SK-N-SH (cell line): ENCODE measurements at regions not wholly inside any gene's neighbourhood (a gene's known extent, or its start where the extent isn't known, plus 50 kb on each side); places are given as distances from the start of the nearest gene placed in this dataset.

ENCODE experiments used
- EZH2phosphoT487 ChIP-seq: fragments of 200-600 bp; sonication (generic); IDR thresholded peaks from 2 replicates; pipeline ENCODE4 v1.6.1; 2017; ENCODE audit warnings: low read depth, mixed run types, mild to moderate bottlenecking, antibody characterized with exemption, moderate library complexity, borderline replicate concordance
- JUND ChIP-seq: IDR thresholded peaks from 2 replicates; pipeline ENCODE4 v1.4.0; 2012
- NFIC ChIP-seq: IDR thresholded peaks from 2 replicates; pipeline ENCODE4 v1.4.0; 2012; ENCODE audit warnings: borderline replicate concordance
- RFX5 ChIP-seq: IDR thresholded peaks from 2 replicates; pipeline ENCODE4 v1.6.1; 2012; ENCODE audit warnings: mild to moderate bottlenecking, improper control_type of control experiment, low read length
- TEAD4 ChIP-seq: IDR thresholded peaks from 2 replicates; pipeline ENCODE4 v1.4.0; 2012; ENCODE audit warnings: mild to moderate bottlenecking, borderline replicate concordance; ENCODE audit not compliant: insufficient read depth
- TF ChIP-seq, protein P1 (sequence below): fragments of 200-600 bp; sonication (generic); IDR thresholded peaks from 2 replicates; pipeline ENCODE4 v1.6.1; 2017; ENCODE audit warnings: antibody characterized with exemption, mild to moderate bottlenecking, moderate library complexity
- TF ChIP-seq, protein P2 (sequence below): IDR thresholded peaks from 2 replicates; pipeline ENCODE4 v1.4.0; 2012; ENCODE audit warnings: low read depth

DNA sequence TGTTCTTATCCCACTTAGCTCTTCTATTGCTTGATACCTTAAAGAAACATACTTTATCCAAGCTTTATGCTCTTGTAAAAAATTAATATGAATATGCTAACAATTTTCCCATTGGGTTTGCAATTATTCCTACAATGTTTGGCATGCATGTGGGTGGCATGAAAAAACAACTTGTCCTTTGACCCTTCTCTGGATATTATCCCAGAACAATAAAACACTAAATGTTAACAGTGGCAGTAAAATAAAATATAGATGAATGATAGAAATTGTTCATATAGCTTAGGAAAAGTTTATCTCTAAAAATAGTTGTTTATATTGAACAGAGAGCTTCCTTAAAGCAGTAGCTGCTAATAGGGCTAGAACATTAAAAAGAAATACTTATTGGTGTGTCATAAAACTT, 860.5 kb upstream of the LRRC4C start:
- TF ChIP-seq, protein P1, sequence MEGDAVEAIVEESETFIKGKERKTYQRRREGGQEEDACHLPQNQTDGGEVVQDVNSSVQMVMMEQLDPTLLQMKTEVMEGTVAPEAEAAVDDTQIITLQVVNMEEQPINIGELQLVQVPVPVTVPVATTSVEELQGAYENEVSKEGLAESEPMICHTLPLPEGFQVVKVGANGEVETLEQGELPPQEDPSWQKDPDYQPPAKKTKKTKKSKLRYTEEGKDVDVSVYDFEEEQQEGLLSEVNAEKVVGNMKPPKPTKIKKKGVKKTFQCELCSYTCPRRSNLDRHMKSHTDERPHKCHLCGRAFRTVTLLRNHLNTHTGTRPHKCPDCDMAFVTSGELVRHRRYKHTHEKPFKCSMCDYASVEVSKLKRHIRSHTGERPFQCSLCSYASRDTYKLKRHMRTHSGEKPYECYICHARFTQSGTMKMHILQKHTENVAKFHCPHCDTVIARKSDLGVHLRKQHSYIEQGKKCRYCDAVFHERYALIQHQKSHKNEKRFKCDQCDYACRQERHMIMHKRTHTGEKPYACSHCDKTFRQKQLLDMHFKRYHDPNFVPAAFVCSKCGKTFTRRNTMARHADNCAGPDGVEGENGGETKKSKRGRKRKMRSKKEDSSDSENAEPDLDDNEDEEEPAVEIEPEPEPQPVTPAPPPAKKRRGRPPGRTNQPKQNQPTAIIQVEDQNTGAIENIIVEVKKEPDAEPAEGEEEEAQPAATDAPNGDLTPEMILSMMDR, result no peak
- TF ChIP-seq NFIC, result no peak
- TF ChIP-seq EZH2phosphoT487, result no peak
- no peak for TF ChIP-seq TEAD4
- TF ChIP-seq RFX5, result no peak
- TF ChIP-seq JUND, result no peak
- TF ChIP-seq, protein P2, sequence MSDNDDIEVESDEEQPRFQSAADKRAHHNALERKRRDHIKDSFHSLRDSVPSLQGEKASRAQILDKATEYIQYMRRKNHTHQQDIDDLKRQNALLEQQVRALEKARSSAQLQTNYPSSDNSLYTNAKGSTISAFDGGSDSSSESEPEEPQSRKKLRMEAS, result no peak
